WTC11 (cell line): ENCODE measurements at regions not wholly inside any gene's neighbourhood (a gene's known extent, or its start where the extent isn't known, plus 50 kb on each side); places are given as distances from the start of the nearest gene placed in this dataset.
A peak's percentile ranks its signal among the peaks of the same experiment; 100 is the strongest.

ENCODE experiments used
- ATAC-seq: fragments of 200-7000 bp; cut with Tn5 transposase; 2 replicates; pipeline ENCODE4 v1.10.0; 2021; ENCODE audit warnings: mild to moderate bottlenecking, moderate library complexity
- CTCF ChIA-PET: fragments of 300-600 bp; sonication (Branson Sonifier 250); formaldehyde crosslinking; loops from one replicate; lab custom pipeline; 2021; ENCODE audit warnings: antibody characterized with exemption; lab: Charles Lee
- POLR2A ChIA-PET: fragments of 350-600 bp; sonication (Branson Sonifier 250); formaldehyde crosslinking; loops from one replicate; lab custom pipeline; 2021; ENCODE audit warnings: antibody characterized with exemption; lab: Charles Lee
- DNase-seq: peaks from one replicate; pipeline ENCODE4 v3.0.0; 2021; ENCODE audit warnings: low spot score
- H3K27ac Mint-ChIP-seq: 2 replicates; pipeline ENCODE4 v1.8.0; 2021; ENCODE audit warnings: mixed read lengths
- H3K27me3 Mint-ChIP-seq: 2 replicates; pipeline ENCODE4 v1.8.0; 2021; ENCODE audit warnings: low read depth, mild to moderate bottlenecking, moderate library complexity, mixed read lengths
- H3K36me3 Mint-ChIP-seq: 2 replicates; pipeline ENCODE4 v1.8.0; 2021; ENCODE audit warnings: mixed read lengths
- H3K4me1 Mint-ChIP-seq: 2 replicates; pipeline ENCODE4 v1.8.0; 2022; ENCODE audit warnings: mixed read lengths
- H3K4me3 Mint-ChIP-seq: 2 replicates; pipeline ENCODE4 v1.8.0; 2021; ENCODE audit warnings: mild to moderate bottlenecking, moderate library complexity, mixed read lengths
- H3K9me3 Mint-ChIP-seq: 2 replicates; pipeline ENCODE4 v1.8.0; 2021; ENCODE audit warnings: mixed read lengths
- CDX4 ChIP-seq: fragments of 250-450 bp; sonication (Bioruptor Pico); IDR thresholded peaks from 2 replicates; pipeline ENCODE4 v1.9.0; 2021; ENCODE audit warnings: moderate library complexity, mild to moderate bottlenecking, inconsistent platforms, borderline replicate concordance
- EMX1 ChIP-seq: fragments of 250-450 bp; sonication (Bioruptor Pico); IDR thresholded peaks from 2 replicates; pipeline ENCODE4 v1.8.0; 2021; ENCODE audit warnings: mild to moderate bottlenecking
- ERG ChIP-seq: fragments of 250-450 bp; sonication (Bioruptor Pico); IDR thresholded peaks from 2 replicates; pipeline ENCODE4 v1.8.0; 2021; ENCODE audit warnings: mild to moderate bottlenecking
- ESRRA ChIP-seq: sonication (generic); formaldehyde crosslinking; IDR thresholded peaks from 2 replicates; pipeline ENCODE4 v1.8.1; 2022; ENCODE audit warnings: mild to moderate bottlenecking, missing genetic modification reagents, borderline replicate concordance
- FOXJ3 ChIP-seq: sonication (generic); formaldehyde crosslinking; IDR thresholded peaks from 2 replicates; pipeline ENCODE4 v1.9.0; 2021; ENCODE audit warnings: missing genetic modification reagents, mild to moderate bottlenecking, borderline replicate concordance
- KAT7 ChIP-seq: sonication (generic); formaldehyde crosslinking; IDR thresholded peaks from 2 replicates; pipeline ENCODE4 v1.8.1; 2023; ENCODE audit warnings: missing genetic modification reagents, mild to moderate bottlenecking, borderline replicate concordance
- NR3C1 ChIP-seq: sonication (generic); formaldehyde crosslinking; conservative IDR thresholded peaks from 2 replicates; pipeline ENCODE4 v1.8.1; 2023; ENCODE audit warnings: low read depth, mild to moderate bottlenecking, missing genetic modification reagents
- RORB ChIP-seq: fragments of 250-450 bp; sonication (Bioruptor Pico); IDR thresholded peaks from 2 replicates; pipeline ENCODE4 v1.9.0; 2021; ENCODE audit warnings: mild to moderate bottlenecking
- SMAD4 ChIP-seq: sonication (generic); formaldehyde crosslinking; IDR thresholded peaks from 2 replicates; pipeline ENCODE4 v1.8.0; 2022; ENCODE audit warnings: mild to moderate bottlenecking, missing genetic modification reagents
- TCF7 ChIP-seq: sonication (generic); formaldehyde crosslinking; IDR thresholded peaks from 2 replicates; pipeline ENCODE4 v1.8.0; 2022; ENCODE audit warnings: mild to moderate bottlenecking, low read depth, missing genetic modification reagents, moderate library complexity
- ZNF121 ChIP-seq: sonication (generic); formaldehyde crosslinking; IDR thresholded peaks from 2 replicates; pipeline ENCODE4 v1.8.0; 2023; ENCODE audit warnings: missing genetic modification reagents
- ZNF138 ChIP-seq: sonication (generic); formaldehyde crosslinking; conservative IDR thresholded peaks from 2 replicates; pipeline ENCODE4 v1.8.1; 2022; ENCODE audit warnings: mild to moderate bottlenecking, moderate library complexity, missing genetic modification reagents
- ZNF263 ChIP-seq: sonication (generic); formaldehyde crosslinking; IDR thresholded peaks from 2 replicates; pipeline ENCODE4 v1.8.1; 2022; ENCODE audit warnings: low read depth, mild to moderate bottlenecking, moderate library complexity, missing genetic modification reagents
- TF ChIP-seq, protein P1 (sequence below): sonication (generic); formaldehyde crosslinking; IDR thresholded peaks from 2 replicates; pipeline ENCODE4 v1.8.1; 2022; ENCODE audit warnings: missing genetic modification reagents, borderline replicate concordance
- TF ChIP-seq, protein P2 (sequence below): sonication (generic); formaldehyde crosslinking; IDR thresholded peaks from 2 replicates; pipeline ENCODE4 v1.8.1; 2022; ENCODE audit warnings: mild to moderate bottlenecking, moderate library complexity, missing genetic modification reagents
- TF ChIP-seq, protein P3 (sequence below): sonication (generic); formaldehyde crosslinking; IDR thresholded peaks from 2 replicates; pipeline ENCODE4 v1.8.1; 2023; ENCODE audit warnings: mild to moderate bottlenecking, missing genetic modification reagents

DNA sequence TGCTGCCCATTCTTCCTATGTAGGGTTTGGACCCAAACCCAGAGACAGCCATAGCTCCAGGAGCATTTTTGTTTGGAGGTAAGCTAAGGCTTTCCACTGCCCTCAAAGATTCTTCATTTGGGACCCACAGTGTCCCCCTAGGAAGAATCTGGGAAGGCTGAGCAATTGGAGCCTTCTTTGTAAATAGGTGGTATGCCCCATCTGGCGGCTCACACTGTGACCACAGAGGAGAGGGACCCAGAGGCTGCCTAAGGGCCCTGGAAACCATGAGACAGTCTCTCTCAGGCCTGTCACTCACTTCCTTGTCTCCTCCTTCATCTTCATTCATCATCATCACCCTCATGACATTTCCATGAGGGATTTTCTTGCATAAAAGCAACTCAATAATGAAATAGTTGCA, 215.4 kb upstream of the OSR1 start:
- H3K4me1 Mint-ChIP-seq = peaks cover 19% of the 10 kb centered on the region

GRCh38 chr2:19571773-19572172, 213.3 kb upstream of the OSR1 start:
- Mint-ChIP-seq H3K4me3 (no peak overlapping the region), H3K27me3 (no peaks in the 10 kb centered on the region; the same call in 1 of the 2 replicates), H3K36me3 (no peaks in the 10 kb centered on the region), H3K4me1 (peaks cover 19% of the 10 kb centered on the region), H3K27ac (no peak overlapping the region), H3K9me3 (no peaks in the 10 kb centered on the region)
- ATAC-seq (no peak), DNase-seq (no peak)
- POLR2A ChIA-PET = no interaction called here
- CTCF ChIA-PET = no interaction called here
- no peak for TF ChIP-seq TCF7 (CRISPR knock-in tag)

More for the DNA sequence above, 215.4 kb upstream of the OSR1 start:
- peak; percentile 49 for ATAC-seq
- TF ChIP-seq RORB (no peak), ERG (CRISPR knock-in tag) (no peak), ZNF121 (CRISPR knock-in tag) (no peak), ESRRA (CRISPR knock-in tag) (no peak), ZNF138 (CRISPR knock-in tag) (no peak), FOXJ3 (CRISPR knock-in tag) (no peak), CDX4 (CRISPR knock-in tag) (no peak), ZNF263 (CRISPR knock-in tag) (no peak), TCF7 (CRISPR knock-in tag) (no peak)
- TF ChIP-seq, protein P1, sequence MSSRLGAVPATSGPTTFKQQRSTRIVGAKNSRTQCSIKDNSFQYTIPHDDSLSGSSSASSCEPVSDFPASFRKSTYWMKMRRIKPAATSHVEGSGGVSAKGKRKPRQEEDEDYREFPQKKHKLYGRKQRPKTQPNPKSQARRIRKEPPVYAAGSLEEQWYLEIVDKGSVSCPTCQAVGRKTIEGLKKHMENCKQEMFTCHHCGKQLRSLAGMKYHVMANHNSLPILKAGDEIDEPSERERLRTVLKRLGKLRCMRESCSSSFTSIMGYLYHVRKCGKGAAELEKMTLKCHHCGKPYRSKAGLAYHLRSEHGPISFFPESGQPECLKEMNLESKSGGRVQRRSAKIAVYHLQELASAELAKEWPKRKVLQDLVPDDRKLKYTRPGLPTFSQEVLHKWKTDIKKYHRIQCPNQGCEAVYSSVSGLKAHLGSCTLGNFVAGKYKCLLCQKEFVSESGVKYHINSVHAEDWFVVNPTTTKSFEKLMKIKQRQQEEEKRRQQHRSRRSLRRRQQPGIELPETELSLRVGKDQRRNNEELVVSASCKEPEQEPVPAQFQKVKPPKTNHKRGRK = no peak
- TF ChIP-seq, protein P2, sequence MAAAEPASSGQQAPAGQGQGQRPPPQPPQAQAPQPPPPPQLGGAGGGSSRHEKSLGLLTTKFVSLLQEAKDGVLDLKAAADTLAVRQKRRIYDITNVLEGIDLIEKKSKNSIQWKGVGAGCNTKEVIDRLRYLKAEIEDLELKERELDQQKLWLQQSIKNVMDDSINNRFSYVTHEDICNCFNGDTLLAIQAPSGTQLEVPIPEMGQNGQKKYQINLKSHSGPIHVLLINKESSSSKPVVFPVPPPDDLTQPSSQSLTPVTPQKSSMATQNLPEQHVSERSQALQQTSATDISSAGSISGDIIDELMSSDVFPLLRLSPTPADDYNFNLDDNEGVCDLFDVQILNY (CRISPR knock-in tag) = no peak
- TF ChIP-seq, protein P3, sequence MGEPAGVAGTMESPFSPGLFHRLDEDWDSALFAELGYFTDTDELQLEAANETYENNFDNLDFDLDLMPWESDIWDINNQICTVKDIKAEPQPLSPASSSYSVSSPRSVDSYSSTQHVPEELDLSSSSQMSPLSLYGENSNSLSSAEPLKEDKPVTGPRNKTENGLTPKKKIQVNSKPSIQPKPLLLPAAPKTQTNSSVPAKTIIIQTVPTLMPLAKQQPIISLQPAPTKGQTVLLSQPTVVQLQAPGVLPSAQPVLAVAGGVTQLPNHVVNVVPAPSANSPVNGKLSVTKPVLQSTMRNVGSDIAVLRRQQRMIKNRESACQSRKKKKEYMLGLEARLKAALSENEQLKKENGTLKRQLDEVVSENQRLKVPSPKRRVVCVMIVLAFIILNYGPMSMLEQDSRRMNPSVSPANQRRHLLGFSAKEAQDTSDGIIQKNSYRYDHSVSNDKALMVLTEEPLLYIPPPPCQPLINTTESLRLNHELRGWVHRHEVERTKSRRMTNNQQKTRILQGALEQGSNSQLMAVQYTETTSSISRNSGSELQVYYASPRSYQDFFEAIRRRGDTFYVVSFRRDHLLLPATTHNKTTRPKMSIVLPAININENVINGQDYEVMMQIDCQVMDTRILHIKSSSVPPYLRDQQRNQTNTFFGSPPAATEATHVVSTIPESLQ (CRISPR knock-in tag) = no peak
- CTCF ChIA-PET = interaction anchor here (1.5 kb wide), 1 partner anchor 173 kb away, joined by 4 read pairs; no protein-coding TSS in a partner anchor
- Mint-ChIP-seq H3K27me3 (no peaks in the 10 kb centered on the region; the same call in 1 of the 2 replicates), H3K27ac (no peak overlapping the region), H3K36me3 (no peaks in the 10 kb centered on the region), H3K9me3 (no peaks in the 10 kb centered on the region), H3K4me3 (no peak overlapping the region)
- no peak for DNase-seq
- POLR2A ChIA-PET = interaction anchor here (1.0 kb wide), 1 partner anchor 277 kb away, joined by 3 read pairs; no protein-coding TSS in a partner anchor

DNA sequence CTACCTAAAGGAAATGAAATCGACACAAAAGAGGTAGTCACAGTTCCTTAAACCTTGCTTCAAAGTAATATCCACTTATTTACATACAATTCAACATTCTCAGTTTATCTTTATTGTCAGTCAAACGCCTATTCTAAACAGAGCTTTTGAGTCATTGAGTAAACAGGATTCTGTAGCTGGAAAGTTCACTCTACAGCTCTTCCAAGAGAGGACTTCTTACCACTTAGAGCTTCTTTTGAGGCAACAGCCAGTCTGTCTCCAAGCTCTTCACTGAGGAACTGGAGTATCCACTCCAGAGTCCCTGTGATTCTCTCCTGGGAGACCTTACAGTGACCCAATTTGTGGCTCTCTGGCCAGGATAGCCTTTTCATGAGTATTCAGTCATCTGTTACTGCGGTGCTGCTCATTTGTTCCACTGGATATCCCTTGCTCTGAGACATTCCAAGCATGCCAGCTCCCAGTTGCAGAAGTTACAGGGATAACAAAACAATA, 210.9 kb upstream of the OSR1 start:
- H3K27ac Mint-ChIP-seq = no peak overlapping the region
- CTCF ChIA-PET = interaction anchor here (0.6 kb wide), 1 partner anchor 1049 kb away, joined by 3 read pairs; no protein-coding TSS in a partner anchor
- H3K4me3 Mint-ChIP-seq = no peak overlapping the region
- H3K4me1 Mint-ChIP-seq = peaks cover 12% of the 10 kb centered on the region
- ATAC-seq = peak; percentile 68
- TF ChIP-seq KAT7 (CRISPR knock-in tag) = no peak
- TF ChIP-seq SMAD4 (CRISPR knock-in tag) = no peak
- no peak for TF ChIP-seq EMX1 (CRISPR knock-in tag)
- no peak for TF ChIP-seq NR3C1 (CRISPR knock-in tag)
- no peaks in the 10 kb centered on the region for H3K36me3 Mint-ChIP-seq
- POLR2A ChIA-PET = no interaction called here
- H3K27me3 Mint-ChIP-seq = no peaks in the 10 kb centered on the region; the same call in 1 of the 2 replicates
- no peak for DNase-seq
- no peaks in the 10 kb centered on the region for H3K9me3 Mint-ChIP-seq
